Ishikawa (cell line): ENCODE measurements at regions not wholly inside any gene's neighbourhood (a gene's known extent, or its start where the extent isn't known, plus 50 kb on each side); places are given as distances from the start of the nearest gene placed in this dataset.

Source experiments
- CEBPB ChIP-seq: IDR thresholded peaks from 2 replicates; pipeline ENCODE4 v1.6.1; 2012
- CREB1 ChIP-seq: IDR thresholded peaks from 2 replicates; pipeline ENCODE4 v1.6.1; 2012; ENCODE audit warnings: low read depth
- EGR1 ChIP-seq: IDR thresholded peaks from 2 replicates; pipeline ENCODE4 v1.6.1; 2012
- EP300 ChIP-seq: IDR thresholded peaks from 2 replicates; pipeline ENCODE4 v1.6.1; 2012; ENCODE audit warnings: borderline replicate concordance
- FOXM1 ChIP-seq: IDR thresholded peaks from 2 replicates; pipeline ENCODE4 v1.6.1; 2012; ENCODE audit warnings: low read depth, borderline replicate concordance
- MAX ChIP-seq: IDR thresholded peaks from 2 replicates; pipeline ENCODE4 v1.6.1; 2012
- NFIC ChIP-seq: IDR thresholded peaks from 2 replicates; pipeline ENCODE4 v1.6.1; 2012
- RAD21 ChIP-seq: IDR thresholded peaks from 2 replicates; pipeline ENCODE4 v1.6.1; 2012; ENCODE audit warnings: low read depth
- REST ChIP-seq: IDR thresholded peaks from 2 replicates; pipeline ENCODE4 v1.6.1; 2012; ENCODE audit warnings: low read depth, mild to moderate bottlenecking
- TAF1 ChIP-seq: IDR thresholded peaks from 2 replicates; pipeline ENCODE4 v1.6.1; 2012; ENCODE audit warnings: low read depth, mild to moderate bottlenecking
- TEAD4 ChIP-seq: IDR thresholded peaks from 2 replicates; pipeline ENCODE4 v1.6.1; 2012
- USF1 ChIP-seq: IDR thresholded peaks from 2 replicates; pipeline ENCODE4 v1.6.1; 2012
- YY1 ChIP-seq: IDR thresholded peaks from 2 replicates; pipeline ENCODE4 v1.6.1; 2012; ENCODE audit warnings: low read depth
- ZBTB7A ChIP-seq: IDR thresholded peaks from 2 replicates; pipeline ENCODE4 v1.6.1; 2012; ENCODE audit warnings: low read depth

- no peak for TF ChIP-seq USF1
- TF ChIP-seq TAF1 = no peak
- no peak for TF ChIP-seq RAD21
- TF ChIP-seq EP300 = no peak
- TF ChIP-seq CEBPB = no peak
- TF ChIP-seq YY1 = no peak
- no peak for TF ChIP-seq MAX
- TF ChIP-seq ZBTB7A = no peak
- TF ChIP-seq EGR1 = no peak
- TF ChIP-seq TEAD4 = no peak
- no peak for TF ChIP-seq CREB1
- no peak for TF ChIP-seq NFIC
- no peak for TF ChIP-seq REST
- TF ChIP-seq FOXM1 = no peak
Measured at GRCh38 chr2:220849433-220849832, 722.7 kb downstream of the EPHA4 start.
